ENCODE measurements at regions not wholly inside any gene's neighbourhood (a gene's known extent, or its start where the extent isn't known, plus 50 kb on each side); places are given as distances from the start of the nearest gene placed in this dataset.
"Not testable (repeated sequence)": the region's sequence is repeated elsewhere in the genome, so short reads cannot be mapped to it uniquely, and the experiment has no call there.

DNA sequence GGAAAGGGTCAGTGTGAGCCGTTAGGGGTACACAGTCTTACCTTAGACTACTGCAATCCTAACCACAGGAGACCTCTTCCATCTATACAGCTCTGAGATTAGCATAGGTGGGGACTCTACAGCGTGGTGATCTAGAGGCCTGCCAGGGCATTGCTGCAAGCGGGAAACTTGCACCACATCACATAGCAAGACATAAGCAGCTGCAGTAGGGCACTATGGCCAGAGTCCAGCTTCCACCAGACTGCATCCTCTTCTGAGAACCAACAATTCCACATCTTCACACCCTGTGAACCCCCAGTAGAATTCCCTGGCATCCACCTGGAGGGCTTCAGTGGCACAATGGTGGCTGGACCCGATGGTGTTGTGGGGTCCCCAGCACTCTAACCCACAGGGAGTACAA lies 1564.3 kb upstream of the PRR20A start:
- WGBS, 2 donors = 73 to 80% methylated on average over 4 of the region's 4 CpGs
- no peak for DNase-seq
- H3K27me3 ChIP-seq = no peaks in the 10 kb centered on the region

DNA sequence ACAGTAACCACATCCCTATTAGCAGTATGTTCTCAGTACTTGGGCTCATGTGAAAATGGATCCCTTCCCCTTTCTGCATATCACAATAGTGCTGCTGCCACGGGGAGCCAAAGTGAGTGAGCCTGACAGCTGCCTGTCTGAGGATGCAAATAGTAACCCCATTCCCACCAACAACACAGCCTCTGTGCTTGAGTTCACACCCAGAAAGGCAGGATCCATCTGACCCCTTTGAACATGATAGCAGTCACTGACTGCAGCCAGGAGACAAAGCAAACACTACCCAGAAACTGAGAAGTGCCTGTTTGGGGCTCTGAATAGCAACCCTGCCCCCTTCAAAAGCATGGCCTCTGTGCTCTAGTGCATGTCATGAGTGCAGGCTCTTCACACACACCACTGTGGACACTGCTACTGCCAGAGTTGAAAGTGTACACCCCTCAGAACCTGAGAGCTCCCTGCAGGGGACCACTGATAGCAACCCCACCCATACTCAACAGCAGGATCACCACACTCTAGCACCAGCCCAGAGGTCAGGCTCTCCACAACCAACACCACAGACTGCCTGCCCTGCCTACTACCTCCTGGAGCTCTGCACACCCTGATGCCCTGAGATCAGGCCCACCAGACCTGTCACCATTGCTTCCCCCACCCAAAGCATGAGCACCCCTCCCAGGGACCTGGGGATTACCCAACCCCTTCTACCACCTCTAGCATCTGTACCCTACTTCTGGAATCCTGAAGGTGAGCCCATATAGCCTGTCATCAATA lies 1563.5 kb upstream of the PRR20A start:
- Histone ChIP-seq H3K4me1 (no peaks in the 10 kb centered on the region), H3K36me3 (replicated peaks in 1 of 2; ENCODE audit: insufficient read depth in 1 of 2, low read depth in 2 of 2) (no peaks in the 10 kb centered on the region), H3K4me3 (no peak overlapping the region), H3K27me3 (no peaks in the 10 kb centered on the region), H3K9me3 (no peaks in the 10 kb centered on the region), H3K27ac (no peak overlapping the region)
- intact Hi-C loops (cut with DNase I) = no loop called here
- WGBS, 2 donors = 0% methylated on average over 1 of the region's 1 CpG; no CpG with 5 or more reads in 1 of the 2 donors
- ATAC-seq (no peak), DNase-seq (no peak)
- TF ChIP-seq, protein P1, sequence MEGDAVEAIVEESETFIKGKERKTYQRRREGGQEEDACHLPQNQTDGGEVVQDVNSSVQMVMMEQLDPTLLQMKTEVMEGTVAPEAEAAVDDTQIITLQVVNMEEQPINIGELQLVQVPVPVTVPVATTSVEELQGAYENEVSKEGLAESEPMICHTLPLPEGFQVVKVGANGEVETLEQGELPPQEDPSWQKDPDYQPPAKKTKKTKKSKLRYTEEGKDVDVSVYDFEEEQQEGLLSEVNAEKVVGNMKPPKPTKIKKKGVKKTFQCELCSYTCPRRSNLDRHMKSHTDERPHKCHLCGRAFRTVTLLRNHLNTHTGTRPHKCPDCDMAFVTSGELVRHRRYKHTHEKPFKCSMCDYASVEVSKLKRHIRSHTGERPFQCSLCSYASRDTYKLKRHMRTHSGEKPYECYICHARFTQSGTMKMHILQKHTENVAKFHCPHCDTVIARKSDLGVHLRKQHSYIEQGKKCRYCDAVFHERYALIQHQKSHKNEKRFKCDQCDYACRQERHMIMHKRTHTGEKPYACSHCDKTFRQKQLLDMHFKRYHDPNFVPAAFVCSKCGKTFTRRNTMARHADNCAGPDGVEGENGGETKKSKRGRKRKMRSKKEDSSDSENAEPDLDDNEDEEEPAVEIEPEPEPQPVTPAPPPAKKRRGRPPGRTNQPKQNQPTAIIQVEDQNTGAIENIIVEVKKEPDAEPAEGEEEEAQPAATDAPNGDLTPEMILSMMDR (IDR thresholded peaks at IDR 0.05) = no peak
- TF ChIP-seq POLR2A (IDR thresholded peaks at IDR 0.05) = no peak

More for the DNA sequence above, 1564.3 kb upstream of the PRR20A start:
- Histone ChIP-seq H3K27ac (no peak overlapping the region), H3K36me3 (replicated peaks in 1 of 2; ENCODE audit: insufficient read depth in 1 of 2, low read depth in 2 of 2) (no peaks in the 10 kb centered on the region), H3K4me1 (no peaks in the 10 kb centered on the region), H3K4me3 (no peak overlapping the region), H3K9me3 (no peaks in the 10 kb centered on the region)
- intact Hi-C loops (cut with DNase I) = no loop called here
- no peak for ATAC-seq
- TF ChIP-seq, protein P1 (IDR thresholded peaks at IDR 0.05) = no peak
- TF ChIP-seq POLR2A (IDR thresholded peaks at IDR 0.05) = no peak

DNA sequence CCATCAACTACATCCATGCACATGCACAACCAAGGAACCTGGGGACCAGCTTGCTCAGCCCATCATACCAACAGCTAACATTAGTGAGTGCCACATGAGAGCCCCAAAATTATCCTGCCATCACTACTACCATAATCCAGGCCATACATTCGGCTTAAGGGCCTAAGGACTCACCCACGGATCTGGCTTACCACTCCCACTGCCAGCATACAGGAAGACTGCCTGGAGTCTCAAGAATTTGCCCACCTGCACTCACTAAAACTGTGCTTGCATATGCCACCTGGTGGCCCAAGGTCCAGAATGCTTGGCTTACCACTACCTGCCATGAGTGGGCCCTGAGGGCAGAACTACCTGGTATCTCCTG lies 1562.9 kb upstream of the PRR20A start:
- intact Hi-C loops (cut with DNase I) = no loop called here
- no peaks in the 10 kb centered on the region for H3K4me1 ChIP-seq
- no peaks in the 10 kb centered on the region for H3K27me3 ChIP-seq
- TF ChIP-seq POLR2A (IDR thresholded peaks at IDR 0.05) = no peak
- TF ChIP-seq, protein P1 (IDR thresholded peaks at IDR 0.05) = no peak
- DNase-seq (no peak), ATAC-seq (no peak)
- no peak overlapping the region for H3K4me3 ChIP-seq
- no peak overlapping the region for H3K27ac ChIP-seq
- no peaks in the 10 kb centered on the region for H3K9me3 ChIP-seq
- WGBS, 2 donors = 17 to 25% methylated on average over 1 of the region's 2 CpGs
- H3K36me3 ChIP-seq (replicated peaks in 1 of 2; ENCODE audit: insufficient read depth in 1 of 2, low read depth in 2 of 2) = no peaks in the 10 kb centered on the region

DNA sequence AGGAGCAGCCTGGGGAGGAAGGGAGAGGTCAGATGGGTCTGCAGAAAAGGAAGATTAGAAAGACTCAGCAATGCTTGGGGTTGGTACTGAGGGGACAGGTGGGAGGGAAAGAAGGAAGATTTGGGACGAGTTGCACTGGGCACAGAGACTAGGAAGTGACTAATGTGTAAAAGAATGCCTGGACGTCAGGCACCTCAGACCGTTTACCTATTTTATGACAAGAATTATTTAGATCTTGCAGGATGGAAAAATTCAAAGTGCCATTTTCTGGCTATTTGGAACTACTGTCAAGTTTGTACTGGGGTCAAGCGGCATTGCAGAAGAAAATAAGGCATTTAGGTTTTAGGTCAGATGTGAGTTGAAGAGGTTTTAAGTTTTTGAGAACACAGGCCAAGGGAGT lies 1558.4 kb upstream of the PRR20A start:
- ATAC-seq; H3K27ac ChIP-seq; H3K27me3 ChIP-seq; H3K4me1 ChIP-seq; DNase-seq; H3K9me3 ChIP-seq; intact Hi-C loops (cut with DNase I); H3K36me3 ChIP-seq (replicated peaks in 1 of 2; ENCODE audit: insufficient read depth in 1 of 2, low read depth in 2 of 2); H3K4me3 ChIP-seq: not testable (repeated sequence)
- 41 to 46% methylated on average over 4 of the region's 4 CpGs for WGBS, 2 donors

DNA sequence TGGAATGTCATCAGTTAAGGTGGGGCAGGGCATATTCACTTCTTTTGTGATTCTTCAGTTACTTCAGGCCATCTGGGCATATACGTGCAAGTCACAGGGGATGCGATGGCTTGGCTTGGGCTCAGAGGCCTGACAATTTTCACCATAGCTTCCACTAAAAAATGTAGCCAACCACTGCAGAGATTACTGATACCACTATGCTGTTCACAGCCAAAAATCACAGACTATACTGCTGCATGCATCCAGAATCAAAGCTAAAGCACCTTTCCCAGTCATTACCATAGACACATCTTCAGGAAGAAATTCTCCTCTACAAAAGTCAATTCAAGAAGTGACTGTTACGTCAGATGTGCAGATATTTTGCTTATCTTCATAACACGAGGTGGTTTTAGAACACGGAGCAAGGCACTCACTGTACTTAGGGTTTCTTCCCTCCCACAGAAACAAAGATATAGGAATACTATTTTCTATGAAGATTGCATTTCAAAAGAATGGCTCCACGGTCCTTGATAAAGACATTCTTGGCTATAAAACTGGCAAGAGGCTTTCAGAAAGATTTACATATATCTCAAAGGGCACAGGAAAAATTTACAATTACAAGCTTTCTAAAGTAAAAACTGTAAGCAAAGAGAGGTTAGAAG lies 1556.6 kb upstream of the PRR20A start:
- no peaks in the 10 kb centered on the region for H3K9me3 ChIP-seq
- DNase-seq (no peak), ATAC-seq (no peak)
- intact Hi-C loops (cut with DNase I) = no loop called here
- no peaks in the 10 kb centered on the region for H3K27me3 ChIP-seq
- H3K27ac ChIP-seq = no peak overlapping the region
- H3K4me3 ChIP-seq = no peak overlapping the region
- no peak for TF ChIP-seq POLR2A (IDR thresholded peaks at IDR 0.05)
- TF ChIP-seq, protein P1 (IDR thresholded peaks at IDR 0.05) = no peak
- H3K4me1 ChIP-seq = no peaks in the 10 kb centered on the region
- WGBS, 2 donors = 40% methylated on average over 6 of the region's 6 CpGs
- no peaks in the 10 kb centered on the region for H3K36me3 ChIP-seq (replicated peaks in 1 of 2; ENCODE audit: insufficient read depth in 1 of 2, low read depth in 2 of 2)
